Left renal pelvis (tissue), 4 donors: ENCODE measurements at regions not wholly inside any gene's neighbourhood (a gene's known extent, or its start where the extent isn't known, plus 50 kb on each side); places are given as distances from the start of the nearest gene placed in this dataset.
A peak's percentile ranks its signal among the peaks of the same experiment; 100 is the strongest.
"Not testable (repeated sequence)": the region's sequence is repeated elsewhere in the genome, so short reads cannot be mapped to it uniquely, and the experiment has no call there.

Experiments
- DNase-seq, 4 donors: peaks; one replicate each; pipeline ENCODE4 v3.0.0-alpha.2; 2013; ENCODE audit warnings: low read depth in 4 of 4, low spot score in 3 of 4

- no peak for DNase-seq
These were observed 417.9 kb downstream of the PDGFC start for GRCh38 chr4:156553659-156554058.

GRCh38 chr4:156547891-156548290 is 423.7 kb downstream of the PDGFC start:
- DNase-seq, result no peak

- DNase-seq, result no peak
These were observed 424.2 kb downstream of the PDGFC start for GRCh38 chr4:156547439-156547838.

GRCh38 chr4:156545003-156545785 is 426.4 kb downstream of the PDGFC start:
- DNase-seq, result no peak

GRCh38 chr4:156539376-156539775 is 432.2 kb downstream of the PDGFC start:
- no peak for DNase-seq

- no peak for DNase-seq
These were observed 432.8 kb downstream of the PDGFC start for GRCh38 chr4:156538651-156539257.

- no peak for DNase-seq
These were observed 433.4 kb downstream of the PDGFC start for GRCh38 chr4:156538210-156538609.

GRCh38 chr4:156537286-156537685 is 434.3 kb downstream of the PDGFC start:
- no peak for DNase-seq

- no peak for DNase-seq
These were observed 434.9 kb downstream of the PDGFC start for GRCh38 chr4:156536661-156537060.

- no peak for DNase-seq
These were observed 437.4 kb downstream of the PDGFC start for GRCh38 chr4:156534205-156534604.

GRCh38 chr4:156528216-156528615 is 443.4 kb downstream of the PDGFC start:
- DNase-seq, result no peak

GRCh38 chr4:156527237-156527993 is 444.2 kb downstream of the PDGFC start:
- DNase-seq, result no peak

- DNase-seq, result no peak
These were observed 447.6 kb downstream of the PDGFC start for GRCh38 chr4:156523991-156524390.

- DNase-seq, result no peak
These were observed 448.1 kb downstream of the PDGFC start for GRCh38 chr4:156523492-156523891.

GRCh38 chr4:156521631-156522030 is 450.0 kb downstream of the PDGFC start:
- DNase-seq, result no peak

GRCh38 chr4:156517956-156518355 is 453.6 kb downstream of the PDGFC start:
- DNase-seq, result no peak

GRCh38 chr4:156517546-156517945 is 454.1 kb downstream of the PDGFC start:
- DNase-seq, result no peak

- no peak for DNase-seq
These were observed 454.9 kb downstream of the PDGFC start for GRCh38 chr4:156516698-156517097.

GRCh38 chr4:156515295-156515694 is 456.3 kb downstream of the PDGFC start:
- DNase-seq, result no peak

GRCh38 chr4:156512622-156513021 is 459.0 kb downstream of the PDGFC start:
- DNase-seq, result peak in 2 of 4 donors; percentile 1 to 6

- DNase-seq, result not testable (repeated sequence)
These were observed 461.7 kb downstream of the PDGFC start for GRCh38 chr4:156509921-156510320.
